AG04449 (cell line): ENCODE measurements at regions not wholly inside any gene's neighbourhood (a gene's known extent, or its start where the extent isn't known, plus 50 kb on each side); places are given as distances from the start of the nearest gene placed in this dataset.
"Not testable (repeated sequence)": the region's sequence is repeated elsewhere in the genome, so short reads cannot be mapped to it uniquely, and the experiment has no call there.

Source experiments
- CTCF ChIA-PET: fragments of 350-600 bp; formaldehyde crosslinking; extraction: SDS; loops from one replicate; lab custom pipeline; 2021; ENCODE audit warnings: antibody characterized with exemption; lab: Yijun Ruan, JAX
- POLR2A ChIA-PET: fragments of 400-600, 350-600 bp; formaldehyde crosslinking; extraction: SDS; loops from one replicate; lab custom pipeline; 2020; ENCODE audit warnings: antibody characterized with exemption, inconsistent platforms; lab: Yijun Ruan, JAX
- DNase-seq: peaks from one replicate; pipeline ENCODE4 v3.0.0-alpha.2; 2010; ENCODE audit warnings: low read depth, low spot score
- H3K4me3 ChIP-seq: 2 replicates; pipeline ENCODE4 v1.5.1; 2011; ENCODE audit warnings: low read depth, mild to moderate bottlenecking, control low read depth, low read length
- TF ChIP-seq, protein P1 (sequence below): IDR thresholded peaks from one replicate; pipeline ENCODE4 v1.5.1; 2011; ENCODE audit warnings: mild to moderate bottlenecking, moderate library complexity, low read length, control low read depth, inconsistent platforms; ENCODE audit not compliant: insufficient read depth; ENCODE audit errors: missing control alignments

DNA sequence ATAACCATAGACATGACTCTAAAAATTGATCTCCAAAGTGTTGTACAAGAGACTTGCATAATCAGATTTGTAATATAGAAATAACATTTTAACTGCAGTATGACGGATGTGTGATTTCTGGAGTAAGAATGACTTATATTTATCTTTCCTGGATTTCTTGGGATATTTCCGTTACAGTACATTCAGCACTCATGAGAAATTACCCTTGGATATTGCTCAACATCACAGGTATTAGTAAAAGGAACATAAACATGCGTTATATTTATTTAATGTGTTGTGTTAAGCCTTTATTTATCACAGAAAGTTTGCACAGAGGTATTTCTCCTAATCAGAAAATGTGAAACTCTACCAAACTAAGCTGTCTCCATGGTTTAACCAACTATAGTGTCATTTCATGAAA is 1823.9 kb upstream of the C9orf72 start:
- DNase-seq, result no peak
- TF ChIP-seq, protein P1, sequence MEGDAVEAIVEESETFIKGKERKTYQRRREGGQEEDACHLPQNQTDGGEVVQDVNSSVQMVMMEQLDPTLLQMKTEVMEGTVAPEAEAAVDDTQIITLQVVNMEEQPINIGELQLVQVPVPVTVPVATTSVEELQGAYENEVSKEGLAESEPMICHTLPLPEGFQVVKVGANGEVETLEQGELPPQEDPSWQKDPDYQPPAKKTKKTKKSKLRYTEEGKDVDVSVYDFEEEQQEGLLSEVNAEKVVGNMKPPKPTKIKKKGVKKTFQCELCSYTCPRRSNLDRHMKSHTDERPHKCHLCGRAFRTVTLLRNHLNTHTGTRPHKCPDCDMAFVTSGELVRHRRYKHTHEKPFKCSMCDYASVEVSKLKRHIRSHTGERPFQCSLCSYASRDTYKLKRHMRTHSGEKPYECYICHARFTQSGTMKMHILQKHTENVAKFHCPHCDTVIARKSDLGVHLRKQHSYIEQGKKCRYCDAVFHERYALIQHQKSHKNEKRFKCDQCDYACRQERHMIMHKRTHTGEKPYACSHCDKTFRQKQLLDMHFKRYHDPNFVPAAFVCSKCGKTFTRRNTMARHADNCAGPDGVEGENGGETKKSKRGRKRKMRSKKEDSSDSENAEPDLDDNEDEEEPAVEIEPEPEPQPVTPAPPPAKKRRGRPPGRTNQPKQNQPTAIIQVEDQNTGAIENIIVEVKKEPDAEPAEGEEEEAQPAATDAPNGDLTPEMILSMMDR, result no peak
- H3K4me3 ChIP-seq, result no peak overlapping the region
- POLR2A ChIA-PET, result no interaction called here
- CTCF ChIA-PET, result no interaction called here

DNA sequence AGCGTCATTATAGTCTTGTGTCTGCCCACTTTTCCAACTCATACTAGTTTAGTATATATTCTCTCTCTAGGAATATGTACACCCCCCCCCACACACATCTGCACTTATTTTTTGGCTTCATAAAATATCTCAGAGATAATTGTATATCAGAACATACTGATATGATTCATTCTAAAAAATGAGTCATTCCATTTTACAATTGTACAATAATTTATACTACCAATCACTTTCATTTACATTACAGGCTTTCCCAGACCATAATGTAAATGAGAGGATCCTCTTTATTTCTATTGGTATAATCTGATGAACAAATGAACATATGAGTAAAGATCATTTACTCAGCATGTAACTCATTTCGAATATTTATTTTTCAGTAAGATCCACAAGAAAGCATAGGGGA is 1842.9 kb upstream of the C9orf72 start:
- CTCF ChIA-PET, result no interaction called here
- no peak overlapping the region for H3K4me3 ChIP-seq
- TF ChIP-seq, protein P1, result no peak
- DNase-seq, result no peak
- POLR2A ChIA-PET, result no interaction called here

DNA sequence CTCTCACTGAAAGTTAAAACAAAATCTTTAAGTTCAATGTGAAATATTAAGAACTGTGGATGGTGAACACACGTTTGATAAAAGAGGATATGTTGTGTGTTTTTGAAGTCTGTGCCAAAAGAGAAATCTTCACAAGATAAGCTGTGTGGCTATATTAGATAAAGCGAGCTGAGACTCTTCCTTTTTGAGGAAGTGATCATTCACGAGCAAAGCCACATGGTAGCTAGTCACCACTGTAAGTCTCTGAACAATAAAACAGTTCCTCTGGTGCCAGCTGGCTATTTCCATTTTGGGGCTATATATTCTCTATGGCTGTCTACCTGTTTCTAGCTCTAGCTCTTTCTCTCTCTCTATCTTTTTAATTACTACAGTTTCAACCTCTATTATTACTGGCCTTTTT is 1849.2 kb upstream of the C9orf72 start:
- POLR2A ChIA-PET, result no interaction called here
- H3K4me3 ChIP-seq, result no peak overlapping the region
- DNase-seq, result no peak
- CTCF ChIA-PET, result no interaction called here
- TF ChIP-seq, protein P1, result no peak

DNA sequence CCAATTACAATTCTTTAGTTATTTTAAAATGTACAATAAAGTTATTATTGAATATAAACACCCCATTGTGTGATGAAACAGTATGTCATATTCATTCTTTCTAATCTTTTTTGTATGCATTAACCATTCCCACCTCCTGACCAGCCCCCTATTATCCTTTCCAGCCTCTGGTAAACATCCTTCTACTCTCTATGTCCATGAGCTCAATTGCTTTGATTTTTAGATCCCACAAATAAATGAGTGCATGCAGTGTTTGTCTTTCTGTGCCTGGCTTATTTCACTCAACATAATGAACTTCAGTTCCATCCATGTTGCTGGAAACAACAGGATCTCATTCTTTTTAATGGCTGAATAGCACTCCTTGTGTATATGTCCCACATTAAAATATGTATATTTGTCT is 1858.9 kb upstream of the C9orf72 start:
- POLR2A ChIA-PET, result no interaction called here
- H3K4me3 ChIP-seq, result no peak overlapping the region
- TF ChIP-seq, protein P1, result no peak
- CTCF ChIA-PET, result no interaction called here
- no peak for DNase-seq

DNA sequence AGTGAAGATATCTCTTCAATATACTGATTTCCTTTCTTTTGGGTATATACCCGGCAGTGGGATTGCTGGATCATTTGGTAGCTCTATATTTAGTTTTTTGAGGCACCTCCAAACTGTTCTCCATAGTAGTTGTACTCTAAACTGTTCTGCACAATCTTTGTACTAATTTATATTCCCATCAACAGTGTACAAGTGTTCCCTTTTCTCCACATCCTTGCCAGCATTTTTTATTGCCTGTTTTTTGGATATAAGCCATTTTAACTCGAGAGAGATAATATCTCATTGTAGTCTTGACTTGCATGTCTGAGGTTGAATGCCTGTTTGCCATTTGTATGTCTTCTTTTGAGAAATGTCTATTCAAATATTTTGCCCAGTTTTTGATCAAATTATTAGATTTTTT is 1859.4 kb upstream of the C9orf72 start:
- CTCF ChIA-PET, POLR2A ChIA-PET, DNase-seq, H3K4me3 ChIP-seq: not testable (repeated sequence)

DNA sequence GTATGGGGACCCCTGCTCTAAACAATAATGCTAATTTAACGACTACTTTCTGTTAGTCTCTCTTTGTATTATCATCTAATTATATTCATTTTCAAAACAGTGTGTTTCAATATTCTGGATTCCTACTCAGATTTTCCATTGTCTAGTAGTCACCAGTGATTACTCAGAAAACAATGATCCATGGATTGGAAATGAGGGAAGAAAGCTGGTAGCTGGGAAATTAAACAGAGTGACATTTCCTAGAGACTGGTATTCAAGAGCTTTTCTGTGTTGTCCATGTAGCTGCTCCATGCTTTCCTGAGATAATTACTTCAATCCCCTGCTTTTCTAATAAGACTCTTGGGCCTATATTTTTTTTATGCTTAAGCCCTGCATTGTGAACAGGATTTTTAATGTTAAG is 1862.1 kb upstream of the C9orf72 start:
- TF ChIP-seq, protein P1, result no peak
- H3K4me3 ChIP-seq, result no peak overlapping the region
- POLR2A ChIA-PET, result no interaction called here
- CTCF ChIA-PET, result no interaction called here
- DNase-seq, result no peak

DNA sequence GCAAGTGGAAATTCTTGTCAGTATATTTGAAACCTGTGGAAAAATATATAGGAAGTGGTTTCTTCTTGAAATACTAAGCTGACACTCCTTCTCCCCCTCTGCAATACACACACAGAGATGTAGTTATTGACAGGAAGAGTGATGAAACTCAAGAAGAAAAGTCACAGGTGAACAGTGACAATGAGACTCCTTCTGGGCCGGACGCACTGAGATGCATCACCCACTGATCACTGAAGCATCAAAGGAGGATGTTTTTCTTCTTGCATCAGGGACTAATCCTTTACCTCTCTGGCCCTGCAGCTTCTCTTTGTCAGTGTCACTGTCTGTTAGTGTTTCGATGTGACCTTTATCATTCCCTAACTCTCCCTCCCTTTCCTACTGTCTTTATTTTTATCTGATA is 1864.2 kb upstream of the C9orf72 start:
- no peak overlapping the region for H3K4me3 ChIP-seq
- ChIA-PET CTCF (no interaction called here), POLR2A (no interaction called here)
- TF ChIP-seq, protein P1, result no peak
- no peak for DNase-seq
